ENCODE measurements at regions not wholly inside any gene's neighbourhood (a gene's known extent, or its start where the extent isn't known, plus 50 kb on each side); places are given as distances from the start of the nearest gene placed in this dataset.

DNA sequence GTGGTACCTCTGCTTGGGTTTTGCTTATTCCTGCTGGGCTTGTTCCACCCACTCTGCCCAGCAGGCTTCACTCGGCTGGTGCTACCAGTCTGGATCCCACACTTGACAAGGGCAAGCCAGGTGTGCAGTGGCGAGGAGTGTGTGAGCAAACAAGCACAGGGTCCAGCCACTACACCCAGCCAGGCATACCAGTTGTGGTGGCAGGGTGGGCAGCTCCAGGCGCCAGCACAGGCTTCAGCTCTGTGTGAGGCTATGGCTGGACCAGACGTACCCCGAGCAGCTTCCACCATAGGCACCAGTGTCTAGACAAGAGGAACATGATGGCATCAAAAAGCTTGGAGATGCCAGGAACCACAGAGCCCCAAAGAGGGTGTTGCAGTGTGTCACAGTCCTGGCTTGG is 93.1 kb upstream of the GALNT5 start:
- H3K27ac ChIP-seq: no peak overlapping the region
- peaks cover 0 to 10% (median 0%) of the 10 kb centered on the region in 11 donors for H3K9me3 ChIP-seq
- WGBS, 2 donors: 92 to 96% methylated on average over 5 of the region's 5 CpGs
- H3K4me1 ChIP-seq: no peaks in the 10 kb centered on the region
- H3K4me3 ChIP-seq: no peak overlapping the region
- DNase-seq: no peak
- no peaks in the 10 kb centered on the region for H3K27me3 ChIP-seq
- intact Hi-C loops (cut with DNase I): no loop called here
- TF ChIP-seq, protein P1, sequence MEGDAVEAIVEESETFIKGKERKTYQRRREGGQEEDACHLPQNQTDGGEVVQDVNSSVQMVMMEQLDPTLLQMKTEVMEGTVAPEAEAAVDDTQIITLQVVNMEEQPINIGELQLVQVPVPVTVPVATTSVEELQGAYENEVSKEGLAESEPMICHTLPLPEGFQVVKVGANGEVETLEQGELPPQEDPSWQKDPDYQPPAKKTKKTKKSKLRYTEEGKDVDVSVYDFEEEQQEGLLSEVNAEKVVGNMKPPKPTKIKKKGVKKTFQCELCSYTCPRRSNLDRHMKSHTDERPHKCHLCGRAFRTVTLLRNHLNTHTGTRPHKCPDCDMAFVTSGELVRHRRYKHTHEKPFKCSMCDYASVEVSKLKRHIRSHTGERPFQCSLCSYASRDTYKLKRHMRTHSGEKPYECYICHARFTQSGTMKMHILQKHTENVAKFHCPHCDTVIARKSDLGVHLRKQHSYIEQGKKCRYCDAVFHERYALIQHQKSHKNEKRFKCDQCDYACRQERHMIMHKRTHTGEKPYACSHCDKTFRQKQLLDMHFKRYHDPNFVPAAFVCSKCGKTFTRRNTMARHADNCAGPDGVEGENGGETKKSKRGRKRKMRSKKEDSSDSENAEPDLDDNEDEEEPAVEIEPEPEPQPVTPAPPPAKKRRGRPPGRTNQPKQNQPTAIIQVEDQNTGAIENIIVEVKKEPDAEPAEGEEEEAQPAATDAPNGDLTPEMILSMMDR (IDR thresholded peaks at IDR 0.05): no peak
- no peaks in the 10 kb centered on the region for H3K36me3 ChIP-seq
- no peak for ATAC-seq

DNA sequence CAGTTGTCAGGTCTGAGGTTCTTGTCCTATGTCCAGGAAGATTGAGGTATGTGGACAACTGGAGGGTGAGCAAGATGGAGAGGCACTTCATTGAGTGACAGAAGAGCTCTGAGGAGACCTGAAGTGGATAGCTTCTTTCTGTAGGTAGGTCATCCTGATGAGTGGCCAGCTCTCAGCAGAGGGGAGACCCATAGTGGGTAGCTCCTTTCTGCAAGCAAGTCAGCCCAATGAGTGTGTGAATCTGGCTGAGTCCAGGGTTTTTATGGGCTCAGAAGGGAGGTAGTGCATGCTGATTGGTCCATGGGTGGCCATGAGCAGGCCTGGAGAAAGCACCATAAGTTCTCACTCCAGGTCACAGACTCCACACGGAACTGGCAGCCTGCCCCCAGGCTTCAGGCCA is 92.6 kb upstream of the GALNT5 start:
- Histone ChIP-seq H3K36me3 (no peaks in the 10 kb centered on the region), H3K27ac (no peak overlapping the region), H3K4me1 (no peaks in the 10 kb centered on the region), H3K27me3 (no peaks in the 10 kb centered on the region), H3K4me3 (no peak overlapping the region), H3K9me3 (peaks cover 0 to 10% (median 0%) of the 10 kb centered on the region in 11 donors)
- TF ChIP-seq, protein P1 (IDR thresholded peaks at IDR 0.05): no peak
- no peak for DNase-seq
- intact Hi-C loops (cut with DNase I): no loop called here
- no peak for ATAC-seq
- WGBS, 2 donors: 78 to 100% methylated on average over 1 of the region's 1 CpG

DNA sequence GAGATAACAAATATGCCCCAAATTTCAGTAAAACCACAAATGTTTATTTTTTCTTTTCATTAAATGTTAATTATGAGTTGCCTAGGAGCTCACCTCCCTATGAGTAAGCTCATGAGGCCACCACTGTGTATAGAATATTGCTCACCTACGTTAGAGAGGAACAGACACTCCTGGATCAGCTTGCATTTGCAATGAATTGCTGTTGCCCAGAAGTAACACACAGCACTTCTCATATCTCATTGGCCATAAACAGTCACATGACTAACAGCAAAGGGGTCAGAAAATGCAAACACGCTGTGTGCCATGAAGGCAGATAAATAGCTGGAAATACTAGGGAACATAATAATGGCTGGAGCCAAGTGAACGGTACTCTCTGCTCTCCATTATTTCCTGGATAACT is 89.0 kb upstream of the GALNT5 start:
- DNase-seq: no peak
- H3K4me1 ChIP-seq: peaks cover 0 to 12% (median 0%) of the 10 kb centered on the region in 9 donors
- H3K36me3 ChIP-seq: no peaks in the 10 kb centered on the region
- H3K9me3 ChIP-seq: peaks cover 0 to 10% (median 0%) of the 10 kb centered on the region in 11 donors
- H3K27ac ChIP-seq: no peak overlapping the region
- no peak for ATAC-seq
- H3K27me3 ChIP-seq: no peaks in the 10 kb centered on the region
- TF ChIP-seq, protein P1 (IDR thresholded peaks at IDR 0.05): no peak
- 79 to 84% methylated on average over 3 of the region's 3 CpGs for WGBS, 2 donors
- no peak overlapping the region for H3K4me3 ChIP-seq
- intact Hi-C loops (cut with DNase I): no loop called here

DNA sequence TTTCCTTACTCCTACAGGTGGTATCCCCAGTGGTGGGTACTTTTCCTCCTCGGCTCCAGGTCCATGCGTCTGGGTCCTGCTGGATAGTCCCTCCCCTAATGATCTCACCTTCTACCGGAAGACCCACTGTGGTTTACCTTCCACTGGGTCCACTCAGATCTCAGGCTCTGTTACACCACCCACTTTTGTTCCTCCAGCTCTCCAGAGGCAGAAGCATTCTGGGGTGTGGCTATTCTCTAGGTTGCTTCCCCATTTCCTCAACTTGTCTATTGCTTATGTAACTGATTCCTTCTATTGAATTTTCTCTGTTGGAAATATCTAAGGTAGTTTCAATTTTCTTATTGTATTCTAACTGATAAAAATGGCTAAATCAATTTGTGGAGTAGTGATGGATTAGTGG is 87.6 kb upstream of the GALNT5 start:
- DNase-seq (no peak), ATAC-seq (no peak)
- Histone ChIP-seq H3K9me3 (peaks cover 0 to 5% (median 0%) of the 10 kb centered on the region in 11 donors), H3K27me3 (no peaks in the 10 kb centered on the region), H3K4me3 (no peak overlapping the region), H3K27ac (no peak overlapping the region), H3K36me3 (no peaks in the 10 kb centered on the region), H3K4me1 (peaks cover 0 to 23% (median 0%) of the 10 kb centered on the region in 9 donors)
- intact Hi-C loops (cut with DNase I): no loop called here
- WGBS, 2 donors: 92 to 94% methylated on average over 3 of the region's 3 CpGs
- TF ChIP-seq, protein P1 (IDR thresholded peaks at IDR 0.05): no peak
